HG03280 (cell line): ENCODE measurements at regions not wholly inside any gene's neighbourhood (a gene's known extent, or its start where the extent isn't known, plus 50 kb on each side); places are given as distances from the start of the nearest gene placed in this dataset.

Experiments
- ATAC-seq: cut with Tn5 transposase; IDR thresholded peaks from one replicate; pipeline ENCODE4 v1.9.1; 2021; ENCODE audit warnings: mild to moderate bottlenecking, moderate library complexity; ENCODE audit not compliant: unreplicated experiment

DNA sequence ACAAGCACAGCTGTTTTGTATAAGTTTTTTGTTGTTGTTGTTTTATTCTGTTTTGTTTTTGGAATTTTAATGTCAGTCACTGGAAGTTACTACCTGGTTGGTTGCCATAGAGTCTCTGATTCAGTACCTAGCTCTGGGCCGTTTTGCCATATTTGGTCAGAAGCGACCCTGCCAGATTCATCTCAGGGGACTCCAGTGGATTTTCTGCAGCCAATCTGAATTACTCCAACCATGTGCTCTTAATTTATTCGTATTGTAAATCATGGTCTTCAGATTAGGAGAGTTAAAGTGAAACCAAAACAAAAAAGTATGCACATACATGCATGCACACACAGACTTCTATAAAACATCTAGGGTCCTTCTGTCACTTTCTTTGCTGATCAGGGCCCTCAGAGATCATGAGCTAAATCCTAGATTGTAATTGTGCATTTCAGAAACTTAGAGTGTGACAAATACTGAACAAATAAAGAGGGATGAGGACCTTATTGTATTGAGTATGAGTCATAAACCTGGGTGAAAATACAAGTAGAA, 317.4 kb upstream of the UBE2E3 start:
- ATAC-seq: peak; percentile 44

DNA sequence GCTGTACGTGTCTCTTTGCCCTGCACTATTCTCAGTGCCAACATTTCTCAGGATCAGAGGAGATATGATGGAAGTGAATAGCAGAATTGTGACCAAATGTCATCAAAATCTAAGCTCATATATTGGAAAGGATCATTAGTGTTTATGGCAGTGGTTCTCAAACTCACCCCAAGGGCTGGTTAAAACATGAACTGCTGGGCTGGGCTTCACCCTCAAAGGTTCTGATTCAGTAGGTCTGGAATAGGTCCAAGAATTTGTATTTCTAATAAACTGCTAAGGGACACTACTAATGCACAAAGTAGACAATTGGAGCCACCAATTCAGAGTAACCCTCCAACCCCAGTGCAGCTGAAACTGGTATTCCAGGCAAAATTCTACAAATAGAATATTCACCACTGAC, 317.9 kb upstream of the UBE2E3 start:
- no peak for ATAC-seq

DNA sequence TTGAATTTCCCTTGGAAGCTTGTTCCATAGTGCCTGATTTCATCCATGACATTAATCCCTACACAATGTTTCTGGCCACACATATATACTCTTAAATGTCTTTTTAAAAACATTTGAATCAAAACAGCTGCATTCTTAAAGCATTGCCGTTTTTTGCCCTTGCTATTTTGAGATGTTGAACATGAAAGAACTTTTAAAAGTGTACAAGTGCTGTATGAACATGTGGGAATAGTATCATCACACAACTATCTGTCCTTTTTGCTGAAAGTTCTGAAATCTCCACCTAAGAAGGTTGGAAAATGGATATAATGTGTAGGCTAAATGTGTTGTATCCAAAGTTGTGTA, 318.7 kb upstream of the UBE2E3 start:
- no peak for ATAC-seq

DNA sequence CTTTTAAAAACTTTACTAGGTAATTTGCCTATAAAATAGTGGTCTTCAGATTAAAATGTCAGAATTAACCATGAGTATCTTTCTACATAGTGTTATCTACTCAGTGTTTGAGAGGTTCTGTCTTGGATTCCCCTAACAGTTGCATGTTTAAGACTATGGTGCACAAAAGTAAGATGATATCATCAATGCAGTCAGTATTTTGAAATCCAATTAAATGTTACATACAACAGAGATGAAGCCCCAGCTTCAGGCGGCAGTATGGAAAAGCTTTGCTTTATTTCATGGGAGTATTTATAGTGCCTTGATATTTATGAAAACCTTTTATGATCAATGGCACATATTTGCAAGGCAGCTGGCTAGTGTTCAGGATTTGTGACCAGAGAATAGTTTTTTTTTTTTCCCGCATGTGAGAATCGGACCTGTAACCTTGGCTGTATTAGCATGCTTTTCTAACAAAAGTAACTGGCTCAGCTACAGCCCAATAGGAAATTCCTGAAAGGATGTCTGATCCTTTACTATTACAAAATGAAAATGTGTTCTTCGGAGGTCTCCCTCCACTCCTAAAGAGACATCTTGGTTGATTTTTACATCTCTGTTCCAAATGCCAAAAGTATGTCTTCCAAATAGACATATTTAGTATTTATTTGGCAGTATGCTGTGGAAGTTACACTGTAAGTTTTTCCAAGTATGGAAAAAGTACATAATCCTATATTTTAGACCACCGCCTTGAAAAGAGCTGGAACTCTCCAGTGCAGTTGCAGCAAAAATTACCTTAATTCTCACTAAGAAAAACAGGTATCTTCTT, 319.3 kb upstream of the UBE2E3 start:
- ATAC-seq: no peak

DNA sequence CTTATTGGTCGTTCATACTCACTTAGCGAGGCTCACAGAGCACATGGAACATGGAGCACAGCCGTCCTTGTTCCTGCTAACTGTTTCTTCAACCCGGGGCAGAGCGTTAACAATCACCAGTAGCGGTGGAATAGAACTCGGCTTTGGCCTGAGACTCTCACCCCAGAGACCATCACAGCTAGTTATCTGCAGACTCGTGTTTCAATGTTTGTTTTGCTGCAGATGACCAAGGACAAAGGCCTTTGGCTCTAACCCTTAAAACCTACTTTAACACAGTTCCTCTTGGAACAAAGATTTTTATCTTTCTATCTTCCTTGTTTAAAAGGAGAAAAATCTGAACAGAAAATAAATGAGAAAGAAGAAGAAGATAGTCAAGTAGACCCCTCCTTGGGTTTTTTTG, 320.2 kb upstream of the UBE2E3 start:
- no peak for ATAC-seq

DNA sequence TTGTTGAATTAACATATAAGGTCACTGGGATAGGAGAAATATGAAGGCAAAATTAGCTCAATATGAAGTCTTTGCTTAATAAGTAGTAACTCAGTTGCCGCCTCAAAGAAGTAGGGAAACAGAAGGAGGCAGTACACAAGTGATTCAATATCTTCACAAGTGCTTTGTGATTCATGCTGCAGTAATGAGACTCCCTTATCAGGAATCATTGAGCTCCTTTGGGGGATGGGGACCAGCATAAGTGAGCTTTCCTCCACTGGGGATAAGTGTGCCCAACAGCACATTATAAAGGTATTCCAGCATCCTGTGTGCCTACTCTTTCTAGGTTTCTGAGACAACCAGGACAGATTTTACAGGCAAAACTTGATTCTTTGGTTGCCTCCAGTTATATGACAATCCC, 323.4 kb upstream of the UBE2E3 start:
- ATAC-seq: no peak

DNA sequence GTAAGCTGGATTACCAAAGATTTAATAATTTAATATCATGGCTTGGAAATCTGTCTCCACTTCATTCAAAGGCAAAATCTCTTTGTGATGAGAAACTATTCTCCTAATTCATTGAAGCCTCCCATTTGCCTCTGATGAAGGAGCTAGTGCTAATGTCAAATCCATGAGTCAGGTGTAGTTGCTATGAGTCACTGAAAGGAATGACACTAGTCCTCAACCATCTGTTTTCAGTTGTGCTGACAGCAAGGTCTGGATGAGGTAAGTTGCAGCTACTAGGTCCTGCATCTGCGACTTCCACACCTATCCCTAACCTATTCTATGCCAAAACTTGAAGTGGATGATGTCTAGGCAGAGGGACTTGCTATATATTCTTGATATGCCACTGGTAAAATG, 324.0 kb upstream of the UBE2E3 start:
- no peak for ATAC-seq

DNA sequence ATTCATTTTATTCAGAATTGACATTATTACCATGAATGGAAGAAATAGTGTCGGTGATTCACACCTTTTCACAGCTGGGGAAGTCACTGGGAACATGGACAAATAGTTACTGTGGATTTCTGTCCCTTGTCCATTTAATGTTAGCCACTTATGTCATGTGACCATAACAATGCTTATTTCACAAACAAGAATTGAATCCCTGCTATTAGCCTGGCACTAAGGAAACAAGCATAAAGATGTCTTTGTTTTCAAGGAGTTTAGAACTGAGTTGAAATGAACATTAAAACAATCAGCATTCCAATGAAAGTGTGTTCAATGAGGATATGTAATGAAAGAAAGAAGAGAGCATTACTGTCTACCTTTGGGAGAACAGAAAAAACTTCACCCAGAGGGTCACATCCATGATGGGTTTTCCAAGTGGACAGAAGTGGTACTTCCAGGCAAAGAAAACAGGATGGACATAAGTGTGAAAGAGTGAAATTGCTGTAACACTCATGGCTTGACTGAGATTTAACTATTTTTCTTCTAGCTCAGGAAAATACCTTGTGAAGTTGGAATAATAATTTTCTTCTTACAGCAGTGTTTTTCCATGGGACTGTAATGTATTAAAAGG, 324.5 kb upstream of the UBE2E3 start:
- no peak for ATAC-seq

DNA sequence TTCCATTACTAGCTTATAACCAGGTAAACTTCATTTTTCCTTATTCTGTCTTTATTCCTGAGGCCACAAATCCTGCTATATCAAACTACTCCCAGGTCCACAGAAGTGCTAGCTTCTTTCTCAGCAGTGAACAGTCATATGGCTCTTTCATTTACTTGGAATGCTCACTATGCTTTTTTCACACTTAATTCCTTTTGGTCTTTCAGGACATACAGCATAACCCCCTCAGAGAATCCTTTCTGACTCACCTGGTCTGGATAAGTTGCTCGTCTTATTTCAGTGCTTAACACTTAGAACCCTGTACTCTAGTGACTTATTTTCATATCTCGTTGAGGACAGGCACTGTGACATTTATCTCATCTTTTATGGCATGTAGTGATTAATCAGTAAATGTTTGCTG, 325.0 kb upstream of the UBE2E3 start:
- ATAC-seq: no peak

DNA sequence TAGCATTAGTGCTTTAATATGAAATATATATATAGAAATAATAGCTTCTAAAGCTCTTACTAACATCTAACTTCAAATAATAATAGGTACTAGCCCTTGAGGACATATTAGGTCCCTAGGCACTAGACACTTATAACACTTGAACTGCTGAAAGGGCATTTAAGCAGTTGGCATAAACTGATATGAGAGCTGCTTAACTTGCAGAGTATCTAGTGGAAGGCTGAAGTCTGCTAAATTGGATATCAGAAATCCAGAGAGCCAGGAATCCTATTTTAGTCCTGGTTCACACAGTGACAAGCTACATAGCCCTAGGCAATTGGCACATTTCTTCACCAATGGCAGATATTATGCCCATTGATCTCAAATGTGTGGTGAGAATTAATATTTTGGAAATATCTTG, 326.9 kb upstream of the UBE2E3 start:
- ATAC-seq: no peak

DNA sequence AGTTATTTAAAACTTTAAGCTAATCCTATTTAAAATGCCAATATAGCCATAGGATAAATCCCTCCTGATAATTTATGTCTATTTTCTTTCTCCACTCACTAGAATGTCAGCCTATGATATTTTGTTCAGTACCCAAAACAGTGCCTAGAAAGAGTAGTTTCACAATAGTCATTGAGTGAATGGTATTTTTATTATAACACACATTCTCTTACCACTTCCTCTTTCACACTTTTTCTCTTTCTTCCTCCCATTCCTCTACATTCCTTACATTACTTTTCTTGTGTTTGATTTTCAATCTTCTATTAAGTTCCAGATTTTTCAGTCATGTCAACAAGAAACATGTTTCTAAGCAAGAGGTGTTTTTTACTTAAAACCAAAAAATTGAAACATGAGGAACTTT, 327.6 kb upstream of the UBE2E3 start:
- ATAC-seq: no peak

DNA sequence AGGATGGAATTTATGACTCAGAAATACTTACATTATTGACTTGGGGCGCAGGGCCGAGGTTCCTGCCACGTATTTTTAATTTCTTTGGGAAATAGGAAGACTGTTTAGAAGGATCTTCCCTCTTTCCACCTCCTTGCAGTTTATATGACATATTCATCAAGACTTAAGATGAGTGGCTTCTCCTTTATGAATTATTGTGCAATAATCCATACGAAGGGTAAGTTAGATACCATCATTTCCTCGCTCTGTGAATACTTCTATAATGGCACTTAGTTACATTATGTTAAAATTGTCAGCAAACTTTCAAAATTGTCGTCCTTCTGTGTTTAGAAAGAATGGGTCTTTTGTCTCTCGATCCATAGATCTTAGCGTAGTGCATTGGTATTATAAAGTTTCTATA, 328.8 kb upstream of the UBE2E3 start:
- ATAC-seq: no peak

DNA sequence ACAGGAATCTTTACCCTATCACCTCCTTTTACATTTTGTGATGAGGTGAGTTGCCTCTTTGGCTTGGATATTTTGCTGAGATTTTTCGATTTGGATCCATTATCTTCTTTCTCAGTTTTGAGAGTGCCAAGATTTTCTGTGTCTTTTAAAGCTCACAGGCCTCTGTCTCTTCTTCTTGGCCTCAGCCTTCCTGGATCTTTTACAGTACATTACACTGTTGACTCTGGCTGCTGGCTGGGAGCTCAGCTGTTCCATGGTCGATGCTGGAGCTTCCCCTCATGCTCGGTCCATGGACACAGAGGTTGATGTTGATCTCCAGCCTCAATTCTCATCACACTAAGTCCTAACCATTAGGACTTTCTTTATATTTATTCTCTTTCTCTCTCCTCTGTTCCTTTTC, 332.8 kb upstream of the UBE2E3 start:
- ATAC-seq: no peak

DNA sequence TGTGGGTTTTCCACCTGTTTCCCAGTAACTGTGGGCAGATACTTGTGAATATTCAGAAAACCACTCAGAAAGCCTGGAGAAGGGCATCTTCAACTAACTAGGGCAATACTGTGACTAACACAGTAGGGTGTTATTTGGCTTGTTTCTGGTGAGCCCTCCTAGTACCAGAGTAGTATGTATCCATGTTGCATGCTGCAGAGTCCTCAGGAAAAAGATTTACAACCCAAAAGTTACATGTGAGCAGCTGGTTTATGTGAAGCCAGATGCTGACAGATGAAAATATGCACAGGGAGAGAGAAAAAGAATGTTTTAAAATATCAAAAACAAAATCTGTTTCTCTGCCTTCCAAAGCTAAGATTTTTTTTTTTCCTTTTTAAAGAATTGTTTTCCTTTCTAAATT, 333.2 kb upstream of the UBE2E3 start:
- ATAC-seq: no peak

DNA sequence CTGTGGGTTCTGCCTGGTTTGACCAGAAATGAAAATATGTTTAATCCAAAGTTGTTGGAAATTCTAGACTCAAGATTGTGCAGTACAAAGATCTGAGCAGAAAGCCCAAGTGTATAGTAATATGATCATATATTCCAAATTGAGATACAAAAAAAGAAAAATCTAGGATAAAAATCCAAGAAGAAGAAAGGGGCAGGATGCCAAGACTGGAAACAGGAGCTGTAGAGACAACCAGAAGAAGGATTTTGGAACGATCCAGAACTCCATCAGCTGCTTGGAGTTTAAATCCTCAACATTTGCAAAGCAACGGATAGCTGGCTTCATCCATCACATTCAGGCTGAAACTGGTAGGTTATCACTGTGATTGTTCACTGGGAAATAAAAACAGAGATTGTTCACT, 333.6 kb upstream of the UBE2E3 start:
- no peak for ATAC-seq

DNA sequence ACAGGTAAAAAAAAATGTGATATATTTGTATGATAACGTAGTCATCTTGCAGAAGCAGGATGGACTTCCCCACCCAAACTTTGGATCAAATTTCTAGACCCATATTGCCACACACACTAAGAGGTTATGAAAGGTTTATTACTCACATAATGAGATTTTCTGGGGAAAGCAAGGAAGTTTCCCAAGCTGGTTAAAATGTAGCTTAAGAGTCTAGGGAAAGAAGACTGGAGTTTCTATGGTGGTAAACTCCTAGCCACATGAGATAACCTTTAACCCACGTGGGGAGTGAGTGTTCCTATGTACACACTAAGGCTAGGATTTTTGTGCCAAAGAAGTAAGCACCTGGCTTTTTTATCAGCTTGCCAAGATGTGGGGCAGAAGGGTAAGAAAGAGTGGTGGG, 335.7 kb upstream of the UBE2E3 start:
- ATAC-seq: no peak

DNA sequence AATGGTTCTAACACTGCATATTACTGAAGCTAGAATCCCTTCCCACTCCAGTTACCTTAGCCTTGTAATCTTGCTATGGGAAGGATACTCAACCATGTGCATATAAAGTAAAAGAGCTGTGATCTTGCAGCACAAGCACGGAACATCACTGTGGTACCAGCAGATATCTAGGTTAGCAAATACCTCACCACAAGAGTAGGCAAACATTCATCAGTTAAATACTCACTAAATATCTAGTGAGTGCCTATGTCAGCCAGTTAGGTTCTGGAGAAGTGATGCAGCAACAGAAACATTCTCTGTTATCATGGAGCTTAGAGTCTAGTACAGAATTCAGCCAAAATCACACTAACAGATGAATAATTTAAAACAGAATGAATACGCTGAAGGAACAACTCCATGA, 349.6 kb upstream of the UBE2E3 start:
- no peak for ATAC-seq

DNA sequence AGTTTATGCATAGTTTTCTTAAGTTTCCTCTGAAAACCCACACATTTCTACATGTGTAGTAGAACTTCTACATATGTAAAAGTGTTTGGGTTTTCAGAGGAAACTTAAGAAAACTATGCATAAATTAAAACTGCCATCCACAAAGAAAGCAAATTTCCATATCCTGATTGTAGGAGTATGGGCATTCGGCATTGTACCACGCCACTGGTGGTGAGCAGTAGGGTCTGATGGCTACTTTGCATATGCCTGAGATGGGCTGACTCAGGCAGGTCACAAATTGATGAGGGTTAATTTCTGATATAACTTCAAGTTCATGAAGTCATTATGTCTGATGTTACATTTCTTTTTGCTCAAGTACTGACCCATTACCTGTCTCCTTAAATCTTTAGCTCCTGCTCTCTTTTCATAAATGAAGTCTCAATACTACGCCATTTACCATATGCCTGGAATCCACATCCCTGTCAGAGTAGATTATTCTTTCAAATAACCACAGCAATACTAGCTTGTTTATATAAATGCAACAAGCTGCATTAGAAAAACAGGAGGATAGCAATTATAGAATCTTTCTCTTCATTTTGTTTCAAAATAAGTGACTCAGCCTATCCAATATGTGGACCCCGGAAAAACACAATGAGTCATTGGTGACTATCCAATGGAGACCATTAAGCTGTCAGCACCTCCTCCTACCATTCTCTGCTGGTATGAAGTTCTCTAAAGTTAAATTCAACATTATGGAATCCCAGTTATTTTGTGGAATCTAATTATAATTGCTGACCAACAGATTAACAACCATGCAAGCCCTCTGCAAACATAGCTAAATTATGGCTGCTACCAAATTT, 355.2 kb upstream of the UBE2E3 start:
- no peak for ATAC-seq

DNA sequence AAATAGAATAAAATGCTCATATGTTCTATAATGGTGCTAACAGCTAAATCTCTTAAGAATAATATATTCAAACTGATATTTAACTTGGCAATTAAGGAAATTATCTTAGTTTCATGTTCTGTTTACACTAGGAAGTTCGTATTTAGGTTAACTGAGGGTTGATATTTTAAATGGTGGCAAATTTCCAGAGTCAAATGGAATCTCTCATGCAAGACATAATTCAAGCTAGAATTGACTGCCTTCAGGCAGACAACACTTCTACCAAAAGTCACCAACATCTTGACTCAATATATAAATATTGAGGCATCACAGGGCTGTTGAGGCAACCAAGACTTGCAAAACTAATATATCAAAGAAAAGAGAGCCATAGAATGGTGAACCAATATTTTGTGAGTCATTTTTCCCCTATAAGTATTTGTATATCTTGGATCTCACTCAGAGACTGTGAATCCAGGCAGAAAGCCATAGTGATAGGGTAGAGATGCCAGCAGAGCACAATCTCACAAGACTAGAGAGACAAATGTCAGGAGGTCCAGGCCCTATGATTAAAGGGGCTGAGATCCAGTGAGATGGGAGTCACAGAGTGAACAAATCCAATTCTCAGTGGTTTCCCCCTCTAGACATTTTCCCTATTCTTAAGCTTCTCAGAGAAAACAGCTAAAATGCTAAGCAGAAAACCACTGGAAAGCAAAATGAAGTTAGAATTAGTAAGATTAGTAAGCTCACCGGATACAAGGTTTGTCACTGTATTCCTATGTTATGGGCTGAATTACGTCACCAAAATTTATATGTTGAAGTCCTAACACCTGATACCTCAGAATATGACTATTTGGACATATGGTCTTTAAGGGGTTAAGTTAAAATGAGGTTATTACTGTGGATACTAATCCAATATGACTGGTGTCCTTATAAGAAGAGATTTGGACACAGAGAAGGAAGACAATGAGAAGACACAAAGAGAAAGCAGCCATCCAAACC, 358.2 kb upstream of the UBE2E3 start:
- no peak for ATAC-seq

DNA sequence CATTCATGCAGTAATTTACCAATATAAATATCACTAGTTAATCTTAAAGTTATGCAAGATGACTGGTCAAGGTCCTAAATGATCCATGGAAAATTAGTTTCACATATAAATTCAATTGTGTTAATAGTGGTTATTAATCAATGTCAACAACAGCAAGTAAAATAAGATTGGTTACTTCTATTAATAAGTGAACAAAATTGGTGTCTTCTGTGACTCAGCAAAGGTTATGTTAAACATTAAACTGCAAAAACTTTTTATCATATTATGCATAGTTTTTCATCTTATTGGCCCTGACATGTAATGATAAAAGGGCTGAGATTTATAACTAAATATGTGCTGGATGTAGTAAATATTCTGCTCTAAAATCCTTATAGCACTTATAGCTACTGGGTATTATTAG, 359.0 kb upstream of the UBE2E3 start:
- ATAC-seq: no peak

DNA sequence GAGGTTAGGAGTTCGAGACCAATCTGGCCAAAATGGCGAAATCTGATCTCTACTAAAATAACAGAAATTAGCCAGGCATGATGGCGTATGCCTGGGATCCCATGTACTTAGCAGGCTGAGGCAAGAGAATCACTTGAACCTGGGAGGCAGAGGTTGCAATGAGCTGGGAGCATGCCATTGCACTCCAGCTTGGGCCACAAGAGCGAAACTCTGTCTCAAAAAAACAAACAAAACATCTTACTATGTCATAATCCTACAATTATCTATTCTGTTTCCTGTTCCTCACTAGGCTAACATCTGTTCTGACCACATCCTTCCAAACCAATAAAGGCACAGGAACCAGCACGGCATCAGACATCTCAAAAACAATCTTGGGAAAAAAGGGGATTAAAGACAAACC, 361.8 kb upstream of the UBE2E3 start:
- ATAC-seq: no peak
